Mammary epithelial cell (primary cell): ENCODE measurements at regions not wholly inside any gene's neighbourhood (a gene's known extent, or its start where the extent isn't known, plus 50 kb on each side); places are given as distances from the start of the nearest gene placed in this dataset.

ENCODE experiments used
- CTCF ChIP-seq, 2 donors: IDR thresholded peaks in 1 of 2; conservative IDR thresholded peaks in 1 of 2; 2 replicates each; pipeline ENCODE4 v1.5.1; 2011 to 2012; ENCODE audit warnings: inconsistent platforms in 2 of 2, low read length in 2 of 2, mild to moderate bottlenecking in 2 of 2, control low read depth in 1 of 2, low read depth in 1 of 2; ENCODE audit not compliant: insufficient read depth in 1 of 2; ENCODE audit errors: extremely low read depth in 1 of 2
- EZH2 ChIP-seq: IDR thresholded peaks from 2 replicates; pipeline ENCODE4 v1.6.1; 2012; ENCODE audit warnings: low read length, inconsistent platforms, borderline replicate concordance

GRCh38 chr5:125200866-125201373 lies 454.5 kb upstream of the ZNF608 start:
- TF ChIP-seq CTCF (conservative IDR thresholded peaks at IDR 0.05 in 1 of 2, IDR thresholded peaks at IDR 0.05 in 1 of 2; ENCODE audit: extremely low read depth in 1 of 2, insufficient read depth in 1 of 2, low read depth in 1 of 2, low read length in 2 of 2) (no peak), EZH2 (no peak)
